ENCODE measurements at regions not wholly inside any gene's neighbourhood (a gene's known extent, or its start where the extent isn't known, plus 50 kb on each side); places are given as distances from the start of the nearest gene placed in this dataset.

DNA sequence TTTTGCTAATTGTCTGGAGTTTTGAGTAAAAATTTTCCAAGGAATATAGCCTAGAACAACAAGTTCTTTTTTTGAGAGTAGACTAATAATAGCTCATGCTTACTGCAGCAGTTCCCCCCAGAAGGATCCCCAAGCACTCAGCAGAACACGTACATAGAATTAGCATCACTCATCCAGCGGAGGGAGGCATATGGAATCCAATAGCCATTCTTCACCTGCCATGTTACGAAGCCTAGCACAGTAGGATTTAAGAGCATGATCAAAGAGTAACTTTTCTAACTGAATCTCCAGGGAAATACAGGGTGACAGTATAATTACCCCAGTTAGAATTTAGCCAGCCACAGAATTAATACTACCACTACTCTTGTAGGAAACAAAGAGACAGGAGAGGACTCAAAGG, 511.7 kb upstream of the NOX3 start:
- FAIRE-seq, result no peak
- Histone ChIP-seq H3K36me3 (ENCODE audit: control insufficient read depth, insufficient read depth, low read length) (no peaks in the 10 kb centered on the region), H3K27me3 (ENCODE audit: control insufficient read depth, insufficient read depth, low read length) (no peaks in the 10 kb centered on the region), H3K4me3 (ENCODE audit: low read depth, low read length) (no peak overlapping the region)
- no peak for DNase-seq (ENCODE audit: low read depth)
- TF ChIP-seq, protein P1, sequence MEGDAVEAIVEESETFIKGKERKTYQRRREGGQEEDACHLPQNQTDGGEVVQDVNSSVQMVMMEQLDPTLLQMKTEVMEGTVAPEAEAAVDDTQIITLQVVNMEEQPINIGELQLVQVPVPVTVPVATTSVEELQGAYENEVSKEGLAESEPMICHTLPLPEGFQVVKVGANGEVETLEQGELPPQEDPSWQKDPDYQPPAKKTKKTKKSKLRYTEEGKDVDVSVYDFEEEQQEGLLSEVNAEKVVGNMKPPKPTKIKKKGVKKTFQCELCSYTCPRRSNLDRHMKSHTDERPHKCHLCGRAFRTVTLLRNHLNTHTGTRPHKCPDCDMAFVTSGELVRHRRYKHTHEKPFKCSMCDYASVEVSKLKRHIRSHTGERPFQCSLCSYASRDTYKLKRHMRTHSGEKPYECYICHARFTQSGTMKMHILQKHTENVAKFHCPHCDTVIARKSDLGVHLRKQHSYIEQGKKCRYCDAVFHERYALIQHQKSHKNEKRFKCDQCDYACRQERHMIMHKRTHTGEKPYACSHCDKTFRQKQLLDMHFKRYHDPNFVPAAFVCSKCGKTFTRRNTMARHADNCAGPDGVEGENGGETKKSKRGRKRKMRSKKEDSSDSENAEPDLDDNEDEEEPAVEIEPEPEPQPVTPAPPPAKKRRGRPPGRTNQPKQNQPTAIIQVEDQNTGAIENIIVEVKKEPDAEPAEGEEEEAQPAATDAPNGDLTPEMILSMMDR (IDR thresholded peaks at IDR 0.05; ENCODE audit: insufficient read depth, low read length, severe bottlenecking), result no peak

DNA sequence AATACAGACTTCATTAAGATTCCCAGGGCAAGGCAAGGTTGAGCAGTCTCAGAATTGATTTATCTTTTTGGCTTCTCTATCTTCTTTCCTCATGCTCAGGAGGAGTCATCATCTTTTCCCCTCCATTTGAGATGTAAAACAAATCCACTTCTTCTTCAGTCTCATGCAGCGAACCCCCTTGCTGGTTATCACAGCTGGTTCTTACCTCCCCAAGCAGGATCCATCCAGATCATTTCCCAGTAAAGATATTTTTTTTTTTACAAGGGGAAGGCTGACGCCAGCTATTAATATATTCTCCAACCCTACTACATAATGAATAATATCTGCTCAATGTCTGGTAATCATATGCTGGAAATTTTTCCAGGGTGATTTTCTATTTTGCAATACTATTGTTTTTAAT, 508.9 kb upstream of the NOX3 start:
- DNase-seq (ENCODE audit: low read depth), result no peak
- Histone ChIP-seq H3K4me3 (ENCODE audit: low read depth, low read length) (no peak overlapping the region), H3K27me3 (ENCODE audit: control insufficient read depth, insufficient read depth, low read length) (no peaks in the 10 kb centered on the region), H3K36me3 (ENCODE audit: control insufficient read depth, insufficient read depth, low read length) (no peaks in the 10 kb centered on the region)
- TF ChIP-seq, protein P1 (IDR thresholded peaks at IDR 0.05; ENCODE audit: insufficient read depth, low read length, severe bottlenecking), result no peak
- FAIRE-seq, result no peak

DNA sequence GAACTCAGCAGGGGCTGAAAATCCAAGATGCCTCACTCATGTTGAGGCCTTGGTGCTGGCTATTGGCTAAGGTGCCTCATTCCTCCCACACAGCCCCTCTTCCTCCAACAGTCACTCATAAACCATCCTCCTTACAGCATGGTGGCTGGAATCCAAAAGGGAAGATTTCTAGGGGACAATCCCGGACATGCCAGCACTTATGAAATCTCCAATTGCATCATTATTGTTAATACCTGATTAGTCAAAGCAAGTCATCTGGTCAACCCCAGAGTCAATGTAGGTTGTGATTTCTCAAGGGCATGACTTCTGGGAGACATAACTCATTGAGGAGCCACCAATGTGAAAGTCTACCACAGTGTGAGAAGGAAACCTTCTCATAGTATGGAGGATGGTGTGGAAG, 506.6 kb upstream of the NOX3 start:
- H3K4me3 ChIP-seq (ENCODE audit: low read depth, low read length), result no peak overlapping the region
- no peaks in the 10 kb centered on the region for H3K27me3 ChIP-seq (ENCODE audit: control insufficient read depth, insufficient read depth, low read length)
- peak; percentile 46 for DNase-seq (ENCODE audit: low read depth)
- H3K36me3 ChIP-seq (ENCODE audit: control insufficient read depth, insufficient read depth, low read length), result no peaks in the 10 kb centered on the region
- no peak for FAIRE-seq
- TF ChIP-seq, protein P1 (IDR thresholded peaks at IDR 0.05; ENCODE audit: insufficient read depth, low read length, severe bottlenecking), result no peak

DNA sequence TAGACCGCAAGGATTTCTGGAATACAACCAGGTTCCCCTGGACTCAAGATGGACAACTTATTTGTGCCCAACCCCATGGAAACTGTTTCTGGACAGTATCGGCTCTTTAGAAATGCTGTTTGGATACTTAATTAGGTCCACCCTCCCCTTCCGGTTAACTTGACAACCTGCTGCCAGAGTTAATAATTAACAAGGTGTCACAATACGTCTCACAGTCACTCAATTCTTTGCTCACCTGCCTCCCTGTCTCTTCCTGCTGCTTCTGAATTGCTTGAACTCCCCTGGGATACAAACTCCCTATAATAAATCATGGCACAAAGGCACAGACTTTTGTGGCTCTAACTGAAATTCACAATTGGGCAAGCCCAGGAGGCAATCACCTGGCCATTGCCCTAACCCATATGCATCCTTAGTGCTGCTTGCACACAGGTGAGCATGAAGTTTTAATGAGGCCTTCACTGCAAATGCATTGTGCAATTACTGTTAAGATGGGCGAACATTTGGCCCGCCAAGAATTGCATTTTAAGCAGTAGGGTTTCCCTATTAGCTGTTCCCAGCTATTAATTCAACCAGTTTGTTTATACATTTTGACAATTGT, 504.4 kb upstream of the NOX3 start:
- FAIRE-seq, result no peak
- no peaks in the 10 kb centered on the region for H3K36me3 ChIP-seq (ENCODE audit: control insufficient read depth, insufficient read depth, low read length)
- TF ChIP-seq, protein P1 (IDR thresholded peaks at IDR 0.05; ENCODE audit: insufficient read depth, low read length, severe bottlenecking), result no peak

DNA sequence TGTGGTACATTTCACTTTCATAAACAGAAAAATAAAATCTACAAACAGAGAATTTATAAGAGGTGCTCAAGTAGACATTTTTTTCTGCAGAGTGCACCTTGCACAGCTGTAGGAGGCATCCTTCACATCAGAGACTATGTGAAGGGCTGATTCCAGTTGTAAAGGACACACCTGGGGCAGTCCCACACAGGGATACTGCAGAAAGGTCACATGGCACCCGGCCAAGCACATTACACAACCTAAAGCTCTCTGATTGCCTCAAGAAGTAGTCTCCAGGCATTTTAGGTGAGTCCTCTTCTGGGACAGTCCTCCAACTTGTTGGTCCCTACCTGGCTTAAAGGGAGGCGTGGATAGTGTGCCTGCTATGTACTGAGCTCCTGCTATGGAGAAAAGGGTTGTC, 502.9 kb upstream of the NOX3 start:
- DNase-seq (ENCODE audit: low read depth) (no peak), FAIRE-seq (no peak)
- H3K4me3 ChIP-seq (ENCODE audit: low read depth, low read length), result no peak overlapping the region
- TF ChIP-seq, protein P1 (IDR thresholded peaks at IDR 0.05; ENCODE audit: insufficient read depth, low read length, severe bottlenecking), result no peak
- H3K36me3 ChIP-seq (ENCODE audit: control insufficient read depth, insufficient read depth, low read length), result no peaks in the 10 kb centered on the region
- no peaks in the 10 kb centered on the region for H3K27me3 ChIP-seq (ENCODE audit: control insufficient read depth, insufficient read depth, low read length)

More for the DNA sequence above, 504.4 kb upstream of the NOX3 start:
- no peak for DNase-seq (ENCODE audit: low read depth)
- Histone ChIP-seq H3K27me3 (ENCODE audit: control insufficient read depth, insufficient read depth, low read length) (no peaks in the 10 kb centered on the region), H3K4me3 (ENCODE audit: low read depth, low read length) (no peak overlapping the region)

DNA sequence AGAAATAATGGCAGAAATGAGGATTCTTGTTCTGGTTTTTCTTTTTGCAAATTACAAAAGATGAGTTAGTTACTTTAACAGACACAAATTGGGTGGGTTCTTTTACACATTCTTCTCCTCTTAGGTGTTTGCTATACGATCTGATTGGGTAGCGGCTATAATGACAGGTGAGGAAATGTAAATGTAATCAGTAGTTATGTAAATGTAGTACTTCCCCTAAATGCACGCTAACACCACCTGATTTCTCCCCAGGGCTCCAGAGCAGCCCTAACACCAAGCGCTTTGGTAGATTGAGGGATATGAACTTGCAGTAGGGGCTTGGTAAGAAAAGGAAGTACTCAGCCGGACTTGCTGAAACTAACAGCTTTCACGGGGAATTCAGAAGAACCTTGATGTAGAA, 499.4 kb upstream of the NOX3 start:
- FAIRE-seq (no peak), DNase-seq (ENCODE audit: low read depth) (no peak)
- no peaks in the 10 kb centered on the region for H3K27me3 ChIP-seq (ENCODE audit: control insufficient read depth, insufficient read depth, low read length)
- TF ChIP-seq, protein P1 (IDR thresholded peaks at IDR 0.05; ENCODE audit: insufficient read depth, low read length, severe bottlenecking), result no peak
- H3K4me3 ChIP-seq (ENCODE audit: low read depth, low read length), result no peak overlapping the region
- no peaks in the 10 kb centered on the region for H3K36me3 ChIP-seq (ENCODE audit: control insufficient read depth, insufficient read depth, low read length)
